Thyroid gland (tissue), 4 donors: ENCODE measurements at regions not wholly inside any gene's neighbourhood (a gene's known extent, or its start where the extent isn't known, plus 50 kb on each side); places are given as distances from the start of the nearest gene placed in this dataset.

Experiments
- DNase-seq, 2 donors: peaks; one replicate each; pipeline ENCODE4 v3.0.0-alpha.2; 2019
- H3K27ac ChIP-seq, 3 donors: fragments of 200-600 bp; sonication (generic); 1 replicate in 2 of 3; 2 replicates in 1 of 3; pipeline ENCODE4 v1.5.1; 2016 to 2019; ENCODE audit warnings: mild to moderate bottlenecking in 1 of 3, moderate library complexity in 1 of 3
- H3K27me3 ChIP-seq: fragments of 200-600 bp; sonication (generic); one replicate; pipeline ENCODE4 v1.5.1; 2019
- H3K36me3 ChIP-seq, 2 donors: fragments of 200-600 bp; sonication (generic); one replicate each; pipeline ENCODE4 v1.5.1; 2016 to 2019
- H3K4me1 ChIP-seq, 2 donors: fragments of 200-600 bp; sonication (generic); one replicate each; pipeline ENCODE4 v1.5.1; 2017 to 2019
- H3K4me3 ChIP-seq, 3 donors: fragments of 200-600 bp; sonication (generic); replicated peaks in 1 of 3; 1 replicate in 2 of 3; 2 replicates in 1 of 3; pipeline ENCODE4 v1.5.1; 2016; ENCODE audit warnings: mild to moderate bottlenecking in 1 of 3
- H3K9me3 ChIP-seq: fragments of 200-600 bp; sonication (generic); one replicate; pipeline ENCODE4 v1.5.1; 2017
- CTCF ChIP-seq, 6 experiments: fragments of 200-600 bp in 3 of 6; fragments of 450-650 bp in 3 of 6; sonication (generic) in 3 of 6; IDR thresholded peaks; one replicate each; pipeline ENCODE4 v1.5.1; 2016 to 2019; ENCODE audit warnings: antibody characterized with exemption in 6 of 6, mild to moderate bottlenecking in 2 of 6, inconsistent platforms in 1 of 6, moderate library complexity in 1 of 6
- POLR2A ChIP-seq, 2 donors: fragments of 450-650 bp; IDR thresholded peaks; one replicate each; pipeline ENCODE4 v1.6.1; 2017; ENCODE audit warnings: antibody characterized with exemption in 2 of 2, mild to moderate bottlenecking in 2 of 2, moderate library complexity in 1 of 2
- WGBS, 2 donors: methylation state at CpG; one replicate each; pipeline ENCODE4 v1.1.5; 2017; 5-methylcytosine and 5-hydroxymethylcytosine counted together
- intact Hi-C: fragments of 100-400 bp; cut with DNase I; formaldehyde crosslinking; loops from one replicate; pipeline ENCODE4 v1.15.1; 2023

- no peak for DNase-seq
- H3K9me3 ChIP-seq = no peaks in the 10 kb centered on the region
- TF ChIP-seq POLR2A (IDR thresholded peaks at IDR 0.05) (no peak), CTCF (IDR thresholded peaks at IDR 0.05) (no peak)
- no peaks in the 10 kb centered on the region for H3K36me3 ChIP-seq
- no peak overlapping the region for H3K27ac ChIP-seq
- WGBS, 2 donors = 63 to 76% methylated on average over 2 of the region's 2 CpGs
- H3K4me1 ChIP-seq = no peaks in the 10 kb centered on the region
- H3K4me3 ChIP-seq = no peak overlapping the region
- intact Hi-C loops = no loop called here
- H3K27me3 ChIP-seq = no peaks in the 10 kb centered on the region
Measured at GRCh38 chr2:121875585-121876185, 120.2 kb downstream of the TSN start.

GRCh38 chr2:121877366-121877765, 121.9 kb downstream of the TSN start:
- 95 to 100% methylated on average over 1 of the region's 1 CpG for WGBS, 2 donors
- Histone ChIP-seq H3K4me3 (no peak overlapping the region), H3K27me3 (no peaks in the 10 kb centered on the region), H3K4me1 (no peaks in the 10 kb centered on the region), H3K27ac (no peak overlapping the region), H3K9me3 (no peaks in the 10 kb centered on the region), H3K36me3 (no peaks in the 10 kb centered on the region)
- intact Hi-C loops = no loop called here
- no peak for DNase-seq
- no peak for TF ChIP-seq POLR2A (IDR thresholded peaks at IDR 0.05)
- TF ChIP-seq CTCF (IDR thresholded peaks at IDR 0.05) = no peak

- 60 to 72% methylated on average over 4 of the region's 4 CpGs for WGBS, 2 donors
- intact Hi-C loops = no loop called here
- Histone ChIP-seq H3K27ac (no peak overlapping the region), H3K9me3 (no peaks in the 10 kb centered on the region), H3K27me3 (no peaks in the 10 kb centered on the region), H3K4me1 (no peaks in the 10 kb centered on the region), H3K36me3 (no peaks in the 10 kb centered on the region), H3K4me3 (no peak overlapping the region)
- no peak for DNase-seq
- TF ChIP-seq CTCF (IDR thresholded peaks at IDR 0.05) (no peak), POLR2A (IDR thresholded peaks at IDR 0.05) (no peak)
Measured at GRCh38 chr2:121880283-121880682, 124.8 kb downstream of the TSN start.

GRCh38 chr2:121881038-121881437, 125.6 kb downstream of the TSN start:
- Histone ChIP-seq H3K36me3 (no peaks in the 10 kb centered on the region), H3K4me3 (no peak overlapping the region), H3K27me3 (no peaks in the 10 kb centered on the region), H3K9me3 (no peaks in the 10 kb centered on the region), H3K27ac (no peak overlapping the region), H3K4me1 (no peaks in the 10 kb centered on the region)
- WGBS, 2 donors = 94 to 100% methylated on average over 4 of the region's 4 CpGs
- no peak for DNase-seq
- TF ChIP-seq CTCF (IDR thresholded peaks at IDR 0.05) = no peak
- TF ChIP-seq POLR2A (IDR thresholded peaks at IDR 0.05) = no peak
- intact Hi-C loops = no loop called here

- Histone ChIP-seq H3K9me3 (no peaks in the 10 kb centered on the region), H3K36me3 (no peaks in the 10 kb centered on the region), H3K4me1 (no peaks in the 10 kb centered on the region), H3K4me3 (no peak overlapping the region), H3K27ac (no peak overlapping the region), H3K27me3 (no peaks in the 10 kb centered on the region)
- intact Hi-C loops = no loop called here
- DNase-seq = no peak
- TF ChIP-seq CTCF (IDR thresholded peaks at IDR 0.05) = no peak
- no peak for TF ChIP-seq POLR2A (IDR thresholded peaks at IDR 0.05)
- 73 to 91% methylated on average over 4 of the region's 4 CpGs for WGBS, 2 donors
Measured at GRCh38 chr2:121881950-121882349, 126.5 kb downstream of the TSN start.
